ENCODE measurements at regions not wholly inside any gene's neighbourhood (a gene's known extent, or its start where the extent isn't known, plus 50 kb on each side); places are given as distances from the start of the nearest gene placed in this dataset.
"Not testable (repeated sequence)": the region's sequence is repeated elsewhere in the genome, so short reads cannot be mapped to it uniquely, and the experiment has no call there.

DNA sequence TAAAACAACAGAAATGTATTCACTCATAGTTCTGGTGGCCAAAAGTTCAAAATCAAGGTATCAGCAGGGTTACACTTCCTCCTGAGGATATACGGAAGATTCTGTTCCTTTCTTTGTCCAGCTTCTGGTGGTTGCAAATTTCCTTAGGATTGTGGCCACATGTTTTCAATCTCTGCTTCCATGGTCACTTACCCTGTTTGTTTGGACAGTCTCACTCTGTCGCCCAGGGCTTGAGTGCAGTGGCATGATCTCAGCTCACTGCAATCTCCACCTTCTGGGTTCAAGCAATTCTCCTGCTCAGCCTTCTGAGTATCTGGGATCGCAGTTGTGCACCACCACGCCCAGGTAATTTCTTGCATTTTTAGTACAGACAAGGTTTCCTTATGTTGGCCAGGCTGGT is 534.3 kb downstream of the KCNA4 start:
- no peak for DNase-seq (ENCODE audit: low spot score)

DNA sequence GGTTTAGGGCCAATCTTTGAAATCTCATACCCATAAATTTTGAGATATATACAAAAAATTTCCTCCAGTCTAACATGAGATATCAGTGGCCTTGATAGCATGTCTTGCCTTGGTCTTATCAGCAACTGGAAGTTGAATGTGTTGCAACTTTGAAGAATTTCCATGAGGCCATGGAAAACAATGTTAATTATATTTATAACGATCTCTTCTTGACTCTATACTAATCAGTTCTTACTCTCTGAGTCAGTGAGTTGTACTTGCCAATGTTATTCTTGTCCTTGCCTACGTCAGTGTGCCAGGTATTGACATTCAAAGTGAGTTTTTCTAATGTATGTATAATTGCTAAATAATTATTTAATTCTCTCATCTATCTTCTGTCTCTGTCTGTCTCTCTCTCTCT is 535.1 kb downstream of the KCNA4 start:
- DNase-seq (ENCODE audit: low spot score), result no peak

DNA sequence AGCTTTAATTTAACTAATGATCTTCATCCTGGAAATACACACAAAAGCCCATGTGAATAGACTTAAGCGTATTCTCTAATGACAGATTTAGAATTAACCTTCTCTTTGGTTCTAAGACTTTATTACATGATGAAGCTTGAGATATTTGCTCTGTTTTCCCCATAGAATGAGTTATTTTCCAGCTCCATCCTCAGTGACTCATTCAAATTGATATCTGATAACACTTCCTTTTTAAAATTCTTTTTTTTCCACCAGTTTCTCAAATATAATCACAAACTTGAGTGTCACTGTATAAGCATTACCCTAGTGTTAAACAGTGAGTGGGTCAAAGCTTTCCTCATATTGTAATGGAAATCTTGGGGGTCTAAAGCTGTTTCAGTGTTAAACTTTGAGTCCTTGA is 535.8 kb downstream of the KCNA4 start:
- no peak for DNase-seq (ENCODE audit: low spot score)

DNA sequence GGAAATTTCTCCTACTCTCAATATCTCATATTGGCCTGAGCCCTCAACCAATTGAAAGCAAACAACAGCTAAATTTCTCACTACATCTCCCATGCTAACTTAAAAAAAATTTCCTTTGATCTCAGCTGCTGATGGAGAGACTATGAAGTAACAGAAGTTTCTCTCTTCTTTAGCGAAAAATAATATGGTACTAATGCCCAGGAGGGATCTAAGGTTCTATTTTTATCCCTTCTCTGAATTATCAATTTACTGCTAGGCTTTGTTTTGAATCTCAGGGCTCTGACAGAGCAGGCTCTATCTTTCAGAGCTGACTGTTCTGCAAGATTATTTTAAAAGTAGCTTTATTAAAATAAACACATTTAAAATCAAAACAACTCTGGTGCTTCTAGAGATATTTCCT is 558.6 kb downstream of the KCNA4 start:
- no peak for DNase-seq (ENCODE audit: low spot score)

DNA sequence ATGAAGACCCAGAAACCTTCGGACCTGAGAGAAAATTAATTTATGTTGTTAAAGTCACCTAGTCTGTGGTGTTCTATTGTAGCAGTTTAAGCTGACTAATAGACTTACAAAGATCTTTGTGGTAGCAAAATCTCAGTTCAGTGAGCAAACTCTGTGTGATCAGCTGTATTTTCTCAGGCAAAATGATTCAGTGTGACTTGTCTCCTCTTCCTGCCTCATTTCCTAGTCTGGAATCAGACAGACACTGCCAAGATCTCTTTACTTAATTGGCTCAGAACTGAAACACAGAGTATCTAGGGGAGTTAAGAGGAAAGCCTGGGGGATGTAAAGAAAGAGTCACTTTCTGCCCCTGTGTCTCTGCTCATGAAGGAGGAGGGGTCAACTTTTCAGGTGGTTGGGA is 564.7 kb downstream of the KCNA4 start:
- DNase-seq (ENCODE audit: low spot score), result peak; percentile 38

DNA sequence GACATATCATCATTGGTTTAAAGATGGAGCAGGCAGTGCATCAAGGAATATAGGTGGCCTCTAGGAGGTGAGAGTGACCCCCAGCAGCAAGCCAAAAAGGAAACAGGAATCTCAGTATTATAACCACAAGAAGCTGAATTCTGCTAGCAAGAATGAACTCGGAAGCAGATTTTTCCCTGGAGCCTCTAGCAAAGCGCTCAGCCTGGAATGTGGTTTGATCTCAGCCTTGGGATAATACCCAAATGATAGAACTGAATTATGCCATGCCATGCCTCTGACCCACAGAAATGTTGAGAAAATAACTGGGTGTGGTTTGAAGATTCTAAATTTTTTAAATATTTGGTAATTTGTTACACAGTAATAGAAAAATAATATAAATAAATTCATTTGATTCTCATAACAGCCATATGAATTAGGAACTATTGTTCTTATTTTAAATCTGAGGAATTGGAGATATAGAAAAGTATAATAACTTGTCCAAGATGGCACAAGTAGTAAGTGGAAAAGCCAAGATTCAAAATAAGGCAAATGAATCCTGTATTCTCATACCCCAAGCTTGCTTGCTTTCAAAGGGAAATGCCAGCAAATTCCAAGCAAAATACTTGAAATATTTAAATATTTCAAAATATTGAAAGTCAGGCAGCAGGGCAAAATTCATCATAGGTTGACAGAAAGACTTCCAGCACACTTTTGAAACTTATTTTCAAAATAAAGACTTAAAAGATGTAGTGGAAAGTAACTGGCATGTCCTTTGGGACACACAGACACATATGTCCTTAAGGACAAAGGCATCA is 567.4 kb downstream of the KCNA4 start:
- DNase-seq (ENCODE audit: low spot score), result peak; percentile 39

DNA sequence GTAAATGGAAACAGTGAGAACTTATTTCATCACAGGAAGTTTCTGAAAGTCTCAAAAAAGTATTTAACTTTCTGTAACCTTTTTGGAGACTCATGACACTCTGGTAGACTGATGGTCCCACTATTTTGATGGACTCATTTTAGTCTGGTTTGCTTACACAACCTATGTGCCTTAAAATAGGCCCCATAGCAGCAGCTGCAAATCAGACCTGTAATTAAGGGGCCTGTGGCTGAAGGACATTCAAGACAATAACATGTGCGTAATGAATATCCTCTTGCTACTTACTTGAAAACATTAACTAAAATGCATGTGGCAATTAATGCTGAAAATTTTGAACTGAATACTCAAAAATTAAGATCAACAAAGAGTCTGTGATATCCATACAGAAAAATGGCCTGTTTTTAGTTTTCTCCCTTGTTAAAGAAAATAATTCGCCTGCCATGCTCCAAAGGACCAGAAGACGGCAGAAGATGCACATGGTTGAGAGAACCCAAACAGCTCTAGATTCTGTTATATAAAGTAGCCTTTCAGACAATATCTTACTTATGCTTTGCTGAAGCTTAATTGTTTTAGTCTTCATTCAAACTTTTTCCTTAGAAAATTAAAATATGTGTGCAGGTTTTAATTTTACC is 568.5 kb downstream of the KCNA4 start:
- peak; percentile 54 for DNase-seq (ENCODE audit: low spot score)

DNA sequence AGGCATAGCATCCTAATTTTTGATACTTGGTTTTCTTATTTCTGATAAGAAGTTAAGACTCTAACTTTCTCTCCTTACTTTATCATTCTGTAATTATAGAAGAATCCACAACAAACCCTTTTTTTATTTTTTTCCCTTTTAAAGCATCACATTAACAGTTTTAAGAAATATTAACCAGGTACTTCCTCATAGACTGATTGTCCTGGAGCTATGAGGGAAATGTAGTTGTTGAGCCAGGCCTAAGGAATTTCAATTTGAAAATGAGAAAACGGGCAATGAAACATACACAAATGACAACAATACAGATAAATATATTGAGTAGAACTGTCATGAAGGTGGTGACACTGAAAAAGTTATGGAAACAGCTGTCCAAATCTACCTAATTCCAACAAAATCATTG is 569.0 kb downstream of the KCNA4 start:
- DNase-seq (ENCODE audit: low spot score), result no peak

DNA sequence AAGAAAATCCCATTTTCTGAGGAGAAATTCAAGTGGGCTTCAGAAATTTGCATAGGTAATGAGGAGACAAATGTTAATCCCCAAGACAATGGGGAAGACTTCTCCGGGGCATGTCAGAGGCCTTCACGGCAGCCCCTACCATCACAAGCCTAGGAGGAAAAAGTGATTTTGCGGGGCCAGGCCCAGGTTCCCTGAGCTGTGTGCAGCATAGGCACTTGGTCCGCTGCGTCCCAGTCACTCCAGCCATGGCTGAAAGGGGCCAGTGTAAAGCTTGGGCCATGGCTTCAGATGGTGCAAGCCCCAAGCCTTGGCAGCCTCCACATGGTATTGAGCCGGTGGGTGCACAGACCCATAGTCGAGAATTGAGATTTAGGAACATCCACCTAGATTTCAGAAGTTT is 570.7 kb downstream of the KCNA4 start:
- no peak for DNase-seq (ENCODE audit: low spot score)

DNA sequence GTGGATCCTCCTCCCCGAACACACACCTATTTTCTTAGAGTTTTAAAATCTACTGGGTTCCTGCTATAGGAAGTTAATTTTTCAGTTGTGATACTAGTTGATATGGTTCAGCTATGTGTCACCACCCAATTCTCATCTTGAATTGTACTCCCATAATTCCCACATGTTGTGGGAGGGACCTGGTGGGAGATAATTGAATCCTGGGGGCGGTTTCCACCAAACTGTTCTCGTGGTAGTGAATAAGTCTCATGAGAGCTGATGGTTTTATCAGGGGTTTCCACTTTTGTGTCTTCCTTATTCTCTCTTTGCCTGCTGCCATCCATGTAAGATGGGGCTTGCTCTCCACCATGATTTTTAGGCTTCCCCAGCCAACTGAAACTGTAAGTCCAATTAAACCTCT is 571.6 kb downstream of the KCNA4 start:
- not testable (repeated sequence) for DNase-seq (ENCODE audit: low spot score)

DNA sequence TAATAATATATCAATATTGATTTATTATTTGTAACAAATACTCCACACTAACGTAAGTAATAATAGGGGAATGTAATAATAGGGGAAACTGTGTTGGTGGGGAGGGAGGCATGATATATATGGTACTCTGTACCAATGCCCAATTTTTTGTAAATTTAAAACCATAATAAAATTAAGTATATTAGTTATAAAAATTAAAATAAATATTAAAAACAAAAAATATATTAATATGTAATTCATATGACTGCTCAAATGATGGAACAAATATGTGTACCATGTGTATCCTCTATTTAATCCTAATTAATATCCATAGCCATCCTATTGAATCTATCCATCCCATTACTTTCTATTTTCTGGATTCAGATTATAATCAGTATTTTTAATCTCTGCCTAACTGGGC is 578.0 kb downstream of the KCNA4 start:
- DNase-seq (ENCODE audit: low spot score), result no peak

DNA sequence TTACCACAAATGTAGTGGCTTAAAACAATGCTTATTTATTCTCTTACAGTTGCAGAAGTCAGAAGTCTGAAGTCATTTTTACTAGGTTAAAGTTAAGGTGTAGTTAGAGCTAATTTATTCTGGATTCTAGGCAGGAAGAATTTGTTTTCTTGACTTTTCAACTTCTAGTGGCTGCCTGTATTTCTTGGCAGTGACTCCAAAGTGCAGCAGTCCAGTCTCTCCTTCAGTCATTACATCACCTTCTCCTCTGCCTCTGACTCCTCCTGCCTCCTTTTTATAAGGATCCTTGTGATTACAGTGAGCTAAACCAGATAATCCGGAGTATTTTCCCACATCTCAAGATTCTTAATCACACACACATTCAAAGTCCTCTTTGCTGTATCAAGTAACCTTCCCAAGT is 581.4 kb downstream of the KCNA4 start:
- no peak for DNase-seq (ENCODE audit: low spot score)

DNA sequence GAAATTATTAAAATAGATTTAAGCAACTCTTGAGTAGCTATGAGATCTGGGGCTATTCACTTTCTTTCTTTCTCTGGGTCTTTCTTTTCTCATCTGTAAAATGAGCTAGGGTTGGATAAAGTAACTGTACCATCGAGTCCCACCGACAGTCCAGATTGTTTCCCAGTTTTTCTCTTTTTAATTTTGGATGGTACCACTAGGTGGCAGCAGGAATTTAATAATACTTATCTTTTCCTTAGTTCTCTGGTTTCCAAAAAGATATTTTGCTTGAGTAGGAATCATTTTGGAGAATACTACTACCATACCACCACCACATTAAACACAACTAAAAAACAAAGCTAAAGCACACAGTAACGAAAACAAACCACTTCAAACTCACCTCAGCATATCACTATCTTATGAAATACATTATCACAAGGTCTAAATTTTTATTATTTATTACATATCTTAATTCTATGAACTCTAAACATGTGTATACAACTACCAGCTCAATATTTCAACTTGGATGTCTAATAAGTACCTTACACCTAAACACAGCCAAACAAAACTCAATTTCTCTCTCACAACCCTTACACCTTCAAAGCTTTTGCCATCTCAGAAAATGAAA is 584.0 kb downstream of the KCNA4 start:
- DNase-seq (ENCODE audit: low spot score), result peak; percentile 44

DNA sequence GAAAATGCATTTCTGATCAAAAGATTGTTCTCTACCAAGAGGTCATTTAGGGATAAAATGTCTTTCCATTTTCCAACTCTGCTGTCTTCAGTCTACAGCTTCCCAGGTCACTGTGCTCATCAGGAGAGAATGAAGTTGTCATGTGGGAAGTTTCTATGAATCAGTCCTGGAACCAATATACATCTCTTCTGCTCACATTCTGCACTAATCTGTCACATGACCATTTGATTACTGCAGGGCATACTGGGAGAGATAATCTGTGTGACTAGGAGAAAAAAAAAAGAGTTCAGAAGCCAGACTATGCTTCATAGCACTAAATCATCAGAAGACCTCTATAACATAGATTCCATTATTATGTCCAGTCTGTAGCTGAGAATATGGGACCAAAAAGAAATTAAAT is 611.5 kb downstream of the KCNA4 start:
- no peak for DNase-seq (ENCODE audit: low spot score)

DNA sequence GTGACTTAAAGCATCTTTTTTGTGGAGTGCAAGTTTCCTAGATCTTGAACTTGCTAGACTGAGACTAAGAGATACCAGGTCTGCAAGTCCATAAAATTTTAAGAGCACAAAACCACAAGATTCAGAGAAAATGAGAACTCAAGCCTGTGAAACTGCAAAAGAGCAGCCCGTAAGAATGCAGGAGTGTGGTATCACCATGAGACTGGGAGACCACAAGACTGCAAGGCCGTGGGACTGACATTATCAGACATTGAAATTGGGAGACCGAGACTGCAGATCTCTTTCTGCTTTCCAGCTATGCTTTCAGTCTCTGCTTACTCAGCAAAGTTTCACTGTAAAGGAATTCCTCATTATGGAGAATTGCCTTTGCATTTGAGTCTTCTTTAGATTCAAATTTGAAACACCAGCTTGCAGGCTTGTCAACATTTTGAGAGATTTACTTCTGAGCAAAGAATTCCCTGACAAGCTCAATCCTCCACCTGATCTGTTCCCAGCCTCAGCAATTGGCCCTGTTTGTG is 621.2 kb downstream of the KCNA4 start:
- no peak for DNase-seq (ENCODE audit: low spot score)

DNA sequence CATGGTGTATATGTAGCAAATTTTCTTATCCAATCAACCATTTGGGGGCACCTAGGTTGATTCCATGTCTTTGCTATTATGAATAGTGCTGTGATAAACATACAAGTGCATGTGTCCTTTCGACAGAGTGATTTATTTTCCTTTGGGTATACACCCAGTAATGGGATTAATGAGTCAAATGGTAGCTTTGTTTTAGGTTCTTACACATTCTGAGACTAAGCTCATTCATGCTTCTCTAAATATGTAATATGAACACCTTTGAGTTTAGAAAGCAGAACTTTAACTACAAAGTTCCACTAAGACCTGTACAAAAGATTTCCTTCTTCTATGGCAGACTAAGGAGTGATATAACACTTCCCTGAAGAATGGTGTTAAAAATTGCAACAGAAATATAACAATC is 627.0 kb downstream of the KCNA4 start:
- DNase-seq (ENCODE audit: low spot score), result no peak

DNA sequence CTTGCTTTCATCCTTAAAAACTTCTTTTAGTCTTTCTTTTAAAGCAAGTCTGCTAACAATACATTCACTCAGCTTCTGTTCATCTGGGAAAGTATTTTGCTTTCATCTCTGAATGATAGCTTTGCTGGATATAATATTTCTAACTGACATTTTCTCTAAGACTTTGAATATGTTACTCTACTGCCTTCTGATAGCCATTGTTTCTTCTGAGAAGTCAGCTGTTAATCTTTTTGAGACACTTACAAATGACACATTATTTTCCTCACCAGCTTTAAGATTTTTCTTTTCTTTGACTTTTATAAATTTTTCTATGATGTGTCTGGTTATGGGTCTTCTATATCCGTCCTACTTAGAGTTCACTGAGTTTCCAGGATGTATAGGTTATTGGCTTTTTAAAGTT is 643.1 kb downstream of the KCNA4 start:
- no peak for DNase-seq (ENCODE audit: low spot score)

DNA sequence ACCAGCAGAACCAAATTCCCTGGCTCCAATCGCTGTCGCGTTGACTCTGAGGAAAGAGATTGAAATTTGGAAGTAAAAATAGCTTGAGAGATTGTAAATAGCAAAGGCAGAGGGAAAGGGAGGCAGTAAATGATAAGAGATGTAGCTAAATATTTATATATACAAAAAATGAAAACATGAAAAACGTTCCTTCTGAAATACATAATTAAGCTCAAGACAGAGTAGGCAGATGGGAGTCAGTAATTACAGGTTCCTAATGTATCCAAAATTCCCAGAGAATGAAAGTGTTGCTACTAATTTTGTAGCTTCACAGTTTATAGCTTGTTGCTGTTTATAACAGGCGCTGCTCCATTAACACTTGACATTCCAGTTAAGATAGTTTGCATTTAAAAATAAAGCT is 648.7 kb downstream of the KCNA4 start:
- DNase-seq (ENCODE audit: low spot score), result no peak

DNA sequence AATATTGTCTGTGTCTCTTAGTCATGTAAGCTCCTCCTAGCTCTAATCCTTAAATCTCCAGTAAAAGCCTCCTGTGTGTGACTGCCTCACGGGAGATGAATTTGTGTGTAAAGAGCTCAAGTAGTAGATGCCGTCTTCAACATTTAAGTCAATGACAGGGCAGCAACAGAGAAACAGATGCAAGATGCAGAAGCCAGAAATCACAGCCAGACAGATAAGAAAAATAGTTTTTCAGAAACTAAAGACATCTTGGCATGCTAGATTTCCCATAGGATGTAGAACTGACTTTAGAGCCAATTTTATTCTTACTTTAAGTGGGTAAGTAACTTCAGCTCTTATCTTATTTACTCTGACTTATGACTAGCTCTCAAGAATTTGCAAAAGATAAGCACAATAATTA is 652.8 kb downstream of the KCNA4 start:
- DNase-seq (ENCODE audit: low spot score), result no peak

DNA sequence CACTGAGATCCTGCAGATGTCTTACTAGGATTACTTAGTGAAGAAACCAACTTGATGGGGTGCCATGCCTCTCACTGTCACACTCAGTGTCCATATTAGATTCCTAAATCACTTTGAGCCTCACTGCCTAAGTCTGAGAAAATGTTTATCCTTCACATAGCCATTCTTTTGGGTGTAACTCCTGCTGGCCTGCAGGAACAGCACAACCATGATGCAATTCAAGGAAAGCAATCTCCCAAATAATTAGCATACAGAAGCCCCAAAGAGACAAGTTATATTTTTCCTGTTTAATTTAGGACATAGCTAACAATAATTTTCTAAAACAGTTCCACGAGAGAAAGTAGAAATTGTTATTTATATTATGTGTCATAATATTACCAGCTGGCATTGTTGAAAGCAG is 655.5 kb downstream of the KCNA4 start:
- DNase-seq (ENCODE audit: low spot score), result no peak

DNA sequence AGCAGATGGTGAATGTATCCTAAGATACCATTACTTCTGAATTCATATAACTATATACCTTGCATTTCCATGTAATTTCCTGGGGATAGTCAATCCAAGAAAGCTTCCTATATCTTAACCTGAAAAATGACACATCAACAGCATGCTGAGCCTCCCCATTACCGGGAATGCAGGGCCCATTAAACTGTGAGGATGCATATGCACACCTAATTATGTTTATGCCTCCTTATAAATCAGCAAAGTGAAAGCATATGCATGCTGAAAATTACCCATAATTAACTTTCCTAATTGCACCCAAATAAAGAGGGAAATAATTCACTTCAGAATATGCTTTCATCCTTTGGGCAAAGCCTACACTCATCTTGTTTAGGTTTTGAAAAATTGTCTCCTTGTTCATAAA is 663.0 kb downstream of the KCNA4 start:
- no peak for DNase-seq (ENCODE audit: low spot score)

DNA sequence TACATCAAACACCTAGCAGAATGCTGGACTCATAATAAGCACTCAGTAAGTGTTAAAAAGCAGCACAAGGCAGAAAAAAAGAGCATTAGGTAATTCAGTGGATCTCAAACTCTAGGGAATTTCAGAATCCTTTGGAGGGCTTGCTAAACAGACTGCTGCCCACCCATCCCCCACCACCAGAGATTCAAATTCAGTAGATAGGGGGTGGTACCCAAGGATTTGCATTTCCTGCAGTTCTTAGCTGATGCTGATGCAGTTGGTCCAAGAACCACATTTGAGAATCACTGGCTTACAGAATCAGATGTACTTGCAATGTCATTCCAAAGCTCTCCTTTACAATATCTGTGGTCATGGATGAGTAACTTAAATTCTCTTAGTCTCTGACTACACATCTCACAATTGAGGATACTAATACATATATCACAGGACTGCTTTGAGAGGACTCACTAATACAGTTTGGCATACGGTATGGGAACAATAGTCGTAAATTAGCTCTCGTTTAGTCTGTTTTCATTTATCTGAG is 664.5 kb downstream of the KCNA4 start:
- no peak for DNase-seq (ENCODE audit: low spot score)

DNA sequence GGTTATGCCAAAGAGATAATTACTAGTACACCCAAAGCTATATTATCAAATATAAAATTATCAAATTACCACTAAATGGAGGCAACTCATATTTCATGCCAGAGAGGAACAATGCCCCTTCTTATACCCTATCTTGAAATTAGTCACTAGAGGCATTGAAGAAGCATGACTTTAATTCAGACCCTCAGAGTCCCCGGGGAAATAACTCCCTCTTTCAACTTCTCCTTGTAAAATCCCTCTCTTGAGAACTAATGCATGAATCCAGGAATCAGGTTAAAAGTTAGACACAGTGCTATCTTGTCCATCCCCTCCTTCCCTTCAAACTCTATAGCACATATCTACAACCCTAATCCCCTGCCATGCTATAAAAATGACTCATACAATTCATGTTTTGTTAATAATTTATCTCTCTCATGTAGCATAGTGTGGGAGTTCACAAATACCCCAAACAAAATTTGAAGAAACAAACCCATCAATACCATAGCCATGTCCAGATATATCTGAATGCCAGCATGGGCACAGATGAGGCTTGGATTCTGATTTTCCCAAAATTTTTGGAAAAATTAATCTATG is 665.4 kb downstream of the KCNA4 start:
- DNase-seq (ENCODE audit: low spot score), result no peak

All from AG20443 (cell line).